GM23338 (cell line): ENCODE measurements at regions not wholly inside any gene's neighbourhood (a gene's known extent, or its start where the extent isn't known, plus 50 kb on each side); places are given as distances from the start of the nearest gene placed in this dataset.
A peak's percentile ranks its signal among the peaks of the same experiment; 100 is the strongest.

ENCODE experiments used
- ATAC-seq: fragments of 200-7000 bp; cut with Tn5 transposase; 3 replicates; pipeline ENCODE4 v1.9.1; 2020
- DNase-seq: peaks from one replicate; pipeline ENCODE4 v3.0.0-alpha.2; 2015; ENCODE audit warnings: low spot score
- H2AFZ ChIP-seq: fragments of 200-600 bp; sonication (generic); 2 replicates; pipeline ENCODE4 v1.8.0; 2016; ENCODE audit warnings: antibody characterized with exemption, mild to moderate bottlenecking, moderate library complexity
- H3F3A ChIP-seq: fragments of 200-600 bp; sonication (generic); replicated peaks from 2 replicates; pipeline ENCODE4 v1.8.0; 2017; ENCODE audit warnings: antibody characterized with exemption, mixed run types, low read depth
- H3K27ac ChIP-seq: fragments of 200-600 bp; sonication (generic); 2 replicates; pipeline ENCODE4 v1.6.1; 2016; ENCODE audit warnings: low read depth
- H3K27me3 ChIP-seq: fragments of 200-600 bp; sonication (generic); 2 replicates; pipeline ENCODE4 v1.8.0; 2016; ENCODE audit warnings: mild to moderate bottlenecking, mixed run types, moderate library complexity; ENCODE audit not compliant: insufficient read depth
- H3K36me3 ChIP-seq: fragments of 200-600 bp; sonication (generic); 2 replicates; pipeline ENCODE4 v1.8.0; 2016; ENCODE audit warnings: mild to moderate bottlenecking; ENCODE audit not compliant: insufficient read depth
- H3K4me1 ChIP-seq: fragments of 200-600 bp; sonication (generic); 2 replicates; pipeline ENCODE4 v1.8.0; 2016; ENCODE audit warnings: mild to moderate bottlenecking, moderate library complexity; ENCODE audit not compliant: insufficient read depth
- H3K4me2 ChIP-seq: fragments of 200-600 bp; sonication (generic); 2 replicates; pipeline ENCODE4 v1.7.1; 2017; ENCODE audit warnings: mixed run types
- H3K4me3 ChIP-seq: fragments of 200-600 bp; sonication (generic); 2 replicates; pipeline ENCODE4 v1.6.1; 2016; ENCODE audit warnings: mixed run types
- H3K79me2 ChIP-seq: fragments of 200-600 bp; sonication (generic); replicated peaks from 2 replicates; pipeline ENCODE4 v1.8.0; 2017; ENCODE audit warnings: mild to moderate bottlenecking; ENCODE audit not compliant: insufficient read depth
- H3K9me2 ChIP-seq: fragments of 200-600 bp; sonication (generic); 2 replicates; pipeline ENCODE4 v1.8.0; 2017; ENCODE audit not compliant: insufficient read depth
- H4K20me1 ChIP-seq: fragments of 200-600 bp; sonication (generic); replicated peaks from 2 replicates; pipeline ENCODE4 v1.8.0; 2017; ENCODE audit warnings: mild to moderate bottlenecking; ENCODE audit not compliant: insufficient read depth
- H3K27ac Mint-ChIP-seq: 2 replicates; pipeline ENCODE4 v1.8.0; 2020; ENCODE audit warnings: inconsistent platforms, mild to moderate bottlenecking, moderate library complexity, mixed read lengths
- H3K27me3 Mint-ChIP-seq: 3 replicates; pipeline ENCODE4 v1.8.0; 2022; ENCODE audit warnings: low read depth, mild to moderate bottlenecking, moderate library complexity, mixed read lengths, inconsistent platforms; ENCODE audit not compliant: insufficient read depth, poor library complexity
- H3K36me3 Mint-ChIP-seq: 3 replicates; pipeline ENCODE4 v1.8.0; 2021; ENCODE audit warnings: low read depth, mild to moderate bottlenecking, inconsistent platforms, moderate library complexity, mixed read lengths
- H3K4me1 Mint-ChIP-seq: 3 replicates; pipeline ENCODE4 v1.8.0; 2020; ENCODE audit warnings: mild to moderate bottlenecking, inconsistent platforms, mixed read lengths
- H3K4me3 Mint-ChIP-seq: 3 replicates; pipeline ENCODE4 v1.8.0; 2021; ENCODE audit warnings: moderate library complexity, mild to moderate bottlenecking, inconsistent platforms, mixed read lengths
- H3K9me3 Mint-ChIP-seq: 3 replicates; pipeline ENCODE4 v1.8.0; 2020; ENCODE audit warnings: moderate library complexity, mild to moderate bottlenecking, inconsistent platforms, mixed read lengths
- CREB1 ChIP-seq: fragments of 250-450 bp; sonication (Bioruptor Pico); IDR thresholded peaks from 2 replicates; pipeline ENCODE4 v1.5.0; 2020; ENCODE audit warnings: low read depth, mild to moderate bottlenecking, moderate library complexity
- ETS1 ChIP-seq: IDR thresholded peaks from 2 replicates; pipeline ENCODE4 v1.6.1; 2016; ENCODE audit warnings: antibody characterized with exemption
- EZH2 ChIP-seq: fragments of 200-600 bp; sonication (generic); IDR thresholded peaks from one replicate; pipeline ENCODE4 v1.8.0; 2017; ENCODE audit warnings: antibody characterized with exemption, mild to moderate bottlenecking, low read depth; ENCODE audit not compliant: unreplicated experiment
- EZH2phosphoT487 ChIP-seq: fragments of 200-600 bp; sonication (generic); IDR thresholded peaks from one replicate; pipeline ENCODE4 v1.8.1; 2018; ENCODE audit warnings: antibody characterized with exemption; ENCODE audit not compliant: unreplicated experiment
- JUNB ChIP-seq: IDR thresholded peaks from one replicate; pipeline ENCODE4 v1.6.1; 2016; ENCODE audit warnings: antibody characterized with exemption; ENCODE audit not compliant: unreplicated experiment
- NANOG ChIP-seq: IDR thresholded peaks from 2 replicates; pipeline ENCODE4 v1.6.1; 2016; ENCODE audit warnings: antibody characterized with exemption, borderline replicate concordance
- POLR2AphosphoS5 ChIP-seq: IDR thresholded peaks from 2 replicates; pipeline ENCODE4 v1.6.1; 2016; ENCODE audit warnings: antibody characterized with exemption, low read depth
- REST ChIP-seq: IDR thresholded peaks from one replicate; pipeline ENCODE4 v1.6.1; 2018; ENCODE audit warnings: antibody characterized with exemption; ENCODE audit not compliant: unreplicated experiment
- STAT1 ChIP-seq: IDR thresholded peaks from one replicate; pipeline ENCODE4 v1.6.1; 2016; ENCODE audit warnings: antibody characterized with exemption; ENCODE audit not compliant: unreplicated experiment
- ZNF114 ChIP-seq: fragments of 250-450 bp; sonication (Bioruptor Pico); IDR thresholded peaks from 2 replicates; pipeline ENCODE4 v1.5.0; 2020; ENCODE audit warnings: mild to moderate bottlenecking, moderate library complexity
- ZNF331 ChIP-seq: fragments of 250-450 bp; sonication (Bioruptor Pico); IDR thresholded peaks from 2 replicates; pipeline ENCODE4 v1.5.0; 2020; ENCODE audit warnings: low read depth, mild to moderate bottlenecking, moderate library complexity
- ZNF462 ChIP-seq: fragments of 250-450 bp; sonication (Bioruptor Pico); IDR thresholded peaks from 2 replicates; pipeline ENCODE4 v1.5.0; 2020; ENCODE audit warnings: mild to moderate bottlenecking, moderate library complexity
- TF ChIP-seq, protein P1 (sequence below), 2 experiments: fragments of 200-600 bp in 1 of 2; sonication (generic) in 1 of 2; conservative IDR thresholded peaks; 2 replicates each; pipeline versions ENCODE4 v1.5.1 to v1.6.1; 2016 to 2017; ENCODE audit warnings: antibody characterized with exemption in 2 of 2, low read depth in 2 of 2, mild to moderate bottlenecking in 2 of 2, moderate library complexity in 1 of 2

DNA sequence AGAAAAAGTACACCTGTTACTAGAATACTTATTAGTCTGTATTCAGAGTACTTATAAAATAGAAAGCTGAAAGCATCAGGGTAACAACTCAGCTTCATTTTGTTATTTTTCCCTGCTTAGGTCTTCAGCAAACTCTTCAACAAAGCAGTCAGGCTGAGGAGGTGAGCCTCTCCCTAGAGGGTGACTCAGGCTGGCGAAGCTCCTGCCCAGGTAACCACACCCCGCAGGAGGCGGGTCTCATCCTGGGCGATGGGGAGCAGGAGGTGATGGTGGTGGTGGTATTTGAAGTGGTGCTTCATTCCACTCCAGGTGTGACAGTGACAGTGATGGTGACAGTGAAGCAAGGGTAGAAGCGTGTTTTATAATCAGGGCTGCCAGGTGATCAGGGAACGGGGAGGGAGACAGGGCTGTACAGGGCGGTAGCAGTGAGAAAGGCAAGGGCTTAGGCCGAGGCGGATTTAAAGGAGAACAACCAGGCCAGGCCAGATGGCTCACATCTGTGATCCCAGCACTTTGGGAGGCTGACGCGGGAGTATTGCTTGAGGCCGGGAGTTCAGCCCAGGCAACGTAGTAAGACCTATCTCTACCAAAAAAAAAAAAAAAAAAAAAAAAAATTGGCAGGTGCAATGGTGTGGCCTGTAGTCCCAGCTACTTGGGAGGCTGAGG, 127.1 kb downstream of the SOCS6 start:
- Histone ChIP-seq H3K4me1 (no peaks in the 10 kb centered on the region), H3K9me2 (no peaks in the 10 kb centered on the region), H2AFZ (peak overlapping the region; percentile 56; the same call in 1 of the 2 replicates), H3K4me2 (no peak overlapping the region), H3K27me3 (no peaks in the 10 kb centered on the region), H3K79me2 (no peaks in the 10 kb centered on the region), H3K36me3 (no peaks in the 10 kb centered on the region), H3K27ac (no peak overlapping the region), H3K4me3 (no peak overlapping the region), H3F3A (no peaks in the 10 kb centered on the region), H4K20me1 (no peaks in the 10 kb centered on the region)
- TF ChIP-seq ZNF462 (no peak), ZNF331 (CRISPR knock-in tag) (no peak), ZNF114 (CRISPR knock-in tag) (no peak), POLR2AphosphoS5 (no peak), CREB1 (no peak), EZH2phosphoT487 (no peak), ETS1 (no peak), REST (no peak), NANOG (no peak), EZH2 (no peak), JUNB (no peak), STAT1 (no peak)
- TF ChIP-seq, protein P1, sequence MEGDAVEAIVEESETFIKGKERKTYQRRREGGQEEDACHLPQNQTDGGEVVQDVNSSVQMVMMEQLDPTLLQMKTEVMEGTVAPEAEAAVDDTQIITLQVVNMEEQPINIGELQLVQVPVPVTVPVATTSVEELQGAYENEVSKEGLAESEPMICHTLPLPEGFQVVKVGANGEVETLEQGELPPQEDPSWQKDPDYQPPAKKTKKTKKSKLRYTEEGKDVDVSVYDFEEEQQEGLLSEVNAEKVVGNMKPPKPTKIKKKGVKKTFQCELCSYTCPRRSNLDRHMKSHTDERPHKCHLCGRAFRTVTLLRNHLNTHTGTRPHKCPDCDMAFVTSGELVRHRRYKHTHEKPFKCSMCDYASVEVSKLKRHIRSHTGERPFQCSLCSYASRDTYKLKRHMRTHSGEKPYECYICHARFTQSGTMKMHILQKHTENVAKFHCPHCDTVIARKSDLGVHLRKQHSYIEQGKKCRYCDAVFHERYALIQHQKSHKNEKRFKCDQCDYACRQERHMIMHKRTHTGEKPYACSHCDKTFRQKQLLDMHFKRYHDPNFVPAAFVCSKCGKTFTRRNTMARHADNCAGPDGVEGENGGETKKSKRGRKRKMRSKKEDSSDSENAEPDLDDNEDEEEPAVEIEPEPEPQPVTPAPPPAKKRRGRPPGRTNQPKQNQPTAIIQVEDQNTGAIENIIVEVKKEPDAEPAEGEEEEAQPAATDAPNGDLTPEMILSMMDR (conservative IDR thresholded peaks at IDR 0.05; ENCODE audit: low read depth in 2 of 2) = no peak
- no peaks in the 10 kb centered on the region for H3K4me1 Mint-ChIP-seq
- no peaks in the 10 kb centered on the region for H3K36me3 Mint-ChIP-seq
- H3K27ac Mint-ChIP-seq = peak overlapping the region; percentile 53
- no peaks in the 10 kb centered on the region for H3K9me3 Mint-ChIP-seq
- ATAC-seq = peak; percentile 70
- no peak for DNase-seq
- no peak overlapping the region for H3K4me3 Mint-ChIP-seq
- no peaks in the 10 kb centered on the region for H3K27me3 Mint-ChIP-seq
